ENCODE measurements at regions not wholly inside any gene's neighbourhood (a gene's known extent, or its start where the extent isn't known, plus 50 kb on each side); places are given as distances from the start of the nearest gene placed in this dataset.

GRCh38 chr16:6309271-6309670 is 1023.4 kb upstream of the RBFOX1 start:
- no peak for TF ChIP-seq CTCF (IDR thresholded peaks at IDR 0.05)
- TF ChIP-seq POLR2A (IDR thresholded peaks at IDR 0.05), result no peak

All from heart left ventricle (tissue), 13 donors.